GM21423 (cell line): ENCODE measurements at regions not wholly inside any gene's neighbourhood (a gene's known extent, or its start where the extent isn't known, plus 50 kb on each side); places are given as distances from the start of the nearest gene placed in this dataset.

ENCODE experiments used
- ATAC-seq: cut with Tn5 transposase; IDR thresholded peaks from one replicate; pipeline ENCODE4 v1.9.1; 2021; ENCODE audit warnings: mild to moderate bottlenecking, moderate library complexity; ENCODE audit not compliant: unreplicated experiment

DNA sequence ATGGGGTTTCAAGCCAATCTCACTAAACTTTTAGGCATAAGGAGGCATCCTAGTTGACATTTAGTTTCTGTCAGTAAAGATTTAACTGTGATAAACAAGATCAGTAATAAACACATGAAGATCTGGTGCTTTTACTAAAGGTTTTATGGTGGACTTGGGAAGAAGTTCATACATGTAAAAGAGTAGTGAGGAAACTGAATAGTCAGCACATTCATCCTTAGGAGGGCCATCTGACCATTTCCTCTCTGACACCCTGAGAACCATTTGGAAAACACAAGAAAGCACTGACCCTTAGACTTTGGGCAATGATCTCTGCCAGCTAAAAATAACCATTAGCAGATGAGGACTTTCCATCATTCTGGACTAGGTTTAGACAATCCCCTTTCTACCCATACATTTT is 1040.9 kb downstream of the AGBL1 start:
- ATAC-seq = no peak

DNA sequence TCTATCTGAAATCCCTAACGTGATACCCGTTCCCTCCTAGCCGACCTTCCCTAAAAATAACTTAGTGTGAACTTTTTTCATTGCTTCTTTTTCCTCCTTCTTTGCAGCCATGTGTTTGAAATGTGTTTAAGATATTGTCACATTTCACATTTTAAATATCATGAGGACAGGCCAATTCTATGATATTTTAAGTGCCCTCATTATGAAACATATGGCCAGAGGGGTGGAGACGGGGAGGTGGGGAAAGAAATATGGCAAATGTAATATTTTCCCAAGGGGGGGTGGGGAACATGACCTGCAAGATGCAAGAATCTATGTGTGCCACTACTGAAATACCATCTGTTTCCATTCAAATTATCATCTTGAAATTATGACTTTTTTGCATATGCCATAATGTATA is 1039.2 kb downstream of the AGBL1 start:
- ATAC-seq = no peak

DNA sequence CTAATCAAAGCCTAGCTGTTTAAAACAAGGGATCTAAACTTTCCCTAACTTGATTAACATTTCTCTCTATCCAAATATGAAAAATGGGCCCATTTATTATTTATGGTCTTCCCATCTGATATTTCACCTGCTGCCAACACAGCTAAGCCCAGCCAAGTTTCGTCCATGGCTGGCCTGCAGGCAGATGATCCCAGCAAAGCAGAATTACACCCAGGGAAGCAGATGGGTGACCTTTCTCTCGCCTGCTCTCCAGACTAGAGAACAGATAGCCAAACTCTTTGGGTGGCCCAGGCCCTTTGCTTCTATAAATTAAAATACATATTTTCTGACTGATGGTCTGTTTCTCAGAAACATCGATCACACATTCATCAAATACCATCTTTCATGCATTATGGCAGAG is 1038.8 kb downstream of the AGBL1 start:
- no peak for ATAC-seq

DNA sequence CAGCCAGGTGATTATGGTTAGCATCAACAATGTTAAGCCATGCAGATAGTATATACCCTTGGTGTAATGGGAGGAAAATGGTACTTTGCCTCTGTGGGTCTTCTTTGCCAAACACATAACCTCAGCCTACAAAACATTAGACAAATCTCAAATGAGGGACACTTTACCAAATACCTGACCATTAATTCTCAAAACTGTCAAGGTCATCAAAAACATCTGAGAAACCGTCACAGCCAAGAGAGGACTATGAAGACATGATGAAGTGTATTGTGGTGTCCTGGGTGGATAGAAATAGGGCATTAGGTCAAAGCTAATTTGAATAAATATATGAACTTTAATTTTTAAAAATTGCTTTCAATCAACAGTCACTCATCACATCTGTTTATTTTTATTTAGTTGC is 1036.1 kb downstream of the AGBL1 start:
- no peak for ATAC-seq

DNA sequence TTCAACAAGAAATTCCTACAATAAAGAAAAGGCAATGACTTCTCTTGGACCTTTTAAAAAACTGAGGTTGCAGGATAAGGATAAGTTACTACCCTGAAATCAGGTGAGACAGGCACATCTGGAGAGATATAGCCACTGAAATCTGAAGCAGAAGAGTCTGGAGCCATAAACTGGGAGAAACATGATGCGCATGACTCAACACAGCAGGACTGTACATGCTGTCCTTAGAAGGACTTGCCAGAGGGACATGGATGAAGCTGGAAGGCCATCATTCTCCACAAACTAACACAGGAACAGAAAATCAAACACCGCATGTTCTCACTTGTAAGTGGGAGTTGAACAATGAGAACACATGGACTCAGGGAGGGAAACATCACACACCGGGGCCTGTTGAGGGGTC is 1020.2 kb downstream of the AGBL1 start:
- no peak for ATAC-seq

DNA sequence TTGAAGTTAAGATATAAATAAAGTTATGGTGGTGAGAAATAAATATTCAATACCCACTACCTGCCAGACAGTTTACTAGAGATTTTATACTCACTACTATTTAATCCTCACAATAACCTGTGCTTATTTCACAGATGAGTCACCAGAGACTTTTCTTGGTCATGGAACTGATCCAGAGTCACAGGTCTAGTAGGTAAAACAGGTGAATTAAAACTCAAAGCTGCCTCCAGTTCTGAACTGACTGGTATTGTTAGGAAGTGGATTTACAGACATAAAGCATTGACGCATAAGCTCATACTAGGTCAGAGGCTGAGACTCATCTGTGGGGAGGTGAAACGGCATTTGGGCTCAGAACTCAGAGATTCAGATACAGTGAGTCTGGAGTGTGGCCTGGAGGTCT is 1009.9 kb downstream of the AGBL1 start:
- ATAC-seq = no peak

DNA sequence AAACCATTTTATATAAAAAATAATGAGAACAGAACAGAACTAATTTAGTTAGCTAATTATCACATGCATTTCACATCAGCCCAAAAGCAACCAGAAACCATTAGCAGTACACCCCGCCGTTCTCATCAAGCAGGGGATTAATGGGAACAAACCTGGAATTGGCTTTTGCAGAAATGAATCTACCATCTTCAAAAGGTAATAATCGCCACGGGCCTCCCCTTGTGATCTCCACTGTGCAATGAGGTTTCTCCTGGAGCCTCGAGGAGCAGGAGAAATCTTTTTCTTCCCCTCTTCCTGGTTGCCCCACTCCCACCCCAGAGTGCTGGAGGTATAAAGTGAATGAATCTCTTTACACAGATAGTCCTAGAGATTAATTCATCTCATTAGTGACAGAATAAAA is 1003.5 kb downstream of the AGBL1 start:
- ATAC-seq = no peak

DNA sequence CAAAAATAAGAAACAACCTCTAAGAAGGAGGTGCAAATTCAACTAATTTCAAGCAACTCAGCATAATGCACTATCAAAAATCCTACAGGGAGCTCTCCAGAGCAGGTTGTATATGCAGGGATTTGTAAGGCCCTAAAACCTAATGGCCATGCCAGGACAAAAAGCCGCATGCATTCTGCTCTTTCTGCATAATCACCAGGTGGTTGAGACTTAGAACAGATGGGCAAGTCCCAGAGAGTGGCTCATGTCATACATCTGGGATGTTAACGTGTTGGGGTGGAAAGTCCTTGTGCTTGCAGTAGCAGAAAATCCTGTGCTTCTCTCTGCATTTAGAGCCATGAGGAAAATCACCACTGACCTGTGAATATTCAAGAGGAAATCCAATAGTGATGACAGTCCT is 1002.9 kb downstream of the AGBL1 start:
- no peak for ATAC-seq

DNA sequence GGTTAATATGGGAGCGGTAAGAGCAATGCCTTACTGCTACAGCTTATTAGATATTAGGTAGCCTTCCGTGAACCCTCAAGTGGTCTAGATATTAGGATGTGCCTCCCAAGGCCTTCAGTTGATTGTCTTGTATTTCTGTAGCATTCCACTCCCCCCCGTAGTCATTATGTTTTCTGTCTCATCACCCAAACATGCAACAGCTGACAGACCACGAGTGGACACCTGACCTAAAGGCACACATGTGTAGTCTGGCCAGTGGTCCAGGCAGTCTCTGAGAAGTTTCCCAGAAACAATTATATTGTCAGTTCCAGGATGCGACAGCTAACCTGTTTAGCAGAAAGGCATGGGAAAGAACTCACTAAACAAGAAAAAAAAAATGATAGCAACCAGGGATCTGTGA is 1000.9 kb downstream of the AGBL1 start:
- no peak for ATAC-seq
